Lung (tissue), 11 donors: ENCODE measurements at regions not wholly inside any gene's neighbourhood (a gene's known extent, or its start where the extent isn't known, plus 50 kb on each side); places are given as distances from the start of the nearest gene placed in this dataset.

Experiments used
- ATAC-seq: fragments of 200-7000 bp; cut with Tn5 transposase; one replicate; pipeline ENCODE4 v1.9.1; 2020; ENCODE audit warnings: moderate number of reproducible peaks; ENCODE audit not compliant: insufficient read depth, low FRiP score
- DNase-seq, 3 donors: peaks; one replicate each; pipeline ENCODE4 v3.0.0-alpha.2; 2013 to 2017
- H3K27ac ChIP-seq, 2 donors: one replicate each; pipeline ENCODE4 v1.5.1; 2013; ENCODE audit warnings: mild to moderate bottlenecking in 2 of 2, moderate library complexity in 2 of 2, control low read depth in 1 of 2, inconsistent platforms in 1 of 2, low read depth in 1 of 2, low read length in 1 of 2
- H3K27me3 ChIP-seq, 3 donors: one replicate each; pipeline ENCODE4 v1.5.1; 2013; ENCODE audit warnings: low read length in 2 of 3; ENCODE audit not compliant: control insufficient read depth in 3 of 3, insufficient read depth in 3 of 3
- H3K36me3 ChIP-seq, 4 donors: one replicate each; pipeline ENCODE4 v1.5.1; 2013; ENCODE audit warnings: low read length in 4 of 4, mild to moderate bottlenecking in 1 of 4, moderate library complexity in 1 of 4; ENCODE audit not compliant: control insufficient read depth in 4 of 4, insufficient read depth in 4 of 4
- H3K4me1 ChIP-seq, 5 donors: one replicate each; pipeline ENCODE4 v1.5.1; 2013; ENCODE audit warnings: low read length in 5 of 5, mild to moderate bottlenecking in 2 of 5, moderate library complexity in 1 of 5; ENCODE audit not compliant: control insufficient read depth in 5 of 5, insufficient read depth in 5 of 5
- H3K4me3 ChIP-seq: one replicate; pipeline ENCODE4 v1.5.1; 2013; ENCODE audit warnings: mild to moderate bottlenecking, control low read depth, moderate library complexity
- H3K9ac ChIP-seq, 2 donors: one replicate each; pipeline ENCODE4 v1.5.1; 2013; ENCODE audit warnings: low read length in 2 of 2, control low read depth in 1 of 2; ENCODE audit not compliant: insufficient read depth in 1 of 2
- H3K9me3 ChIP-seq, 4 donors: one replicate each; pipeline ENCODE4 v1.5.1; 2013; ENCODE audit warnings: low read length in 3 of 4, mild to moderate bottlenecking in 1 of 4, moderate library complexity in 1 of 4; ENCODE audit not compliant: control insufficient read depth in 4 of 4, insufficient read depth in 3 of 4
- WGBS, 2 donors: extraction: QIAGEN DNeasy Blood & Tissue Kit; methylation state at CpG; one replicate each; pipeline ENCODE4 v1.1.7; 2013; 5-methylcytosine and 5-hydroxymethylcytosine counted together
- TF ChIP-seq, protein P1 (sequence below): IDR thresholded peaks from 2 replicates; pipeline ENCODE4 v1.5.1; 2012; ENCODE audit warnings: mild to moderate bottlenecking; ENCODE audit errors: control extremely low read depth, extremely low read depth
- donor health status: control.
- donor health status: control.
- donor health status: Bipolar disorder and iron deficiency.
- donor health status: healthy.
- donor health status: DM: yes; HTN: yes; CAD: no.

DNA sequence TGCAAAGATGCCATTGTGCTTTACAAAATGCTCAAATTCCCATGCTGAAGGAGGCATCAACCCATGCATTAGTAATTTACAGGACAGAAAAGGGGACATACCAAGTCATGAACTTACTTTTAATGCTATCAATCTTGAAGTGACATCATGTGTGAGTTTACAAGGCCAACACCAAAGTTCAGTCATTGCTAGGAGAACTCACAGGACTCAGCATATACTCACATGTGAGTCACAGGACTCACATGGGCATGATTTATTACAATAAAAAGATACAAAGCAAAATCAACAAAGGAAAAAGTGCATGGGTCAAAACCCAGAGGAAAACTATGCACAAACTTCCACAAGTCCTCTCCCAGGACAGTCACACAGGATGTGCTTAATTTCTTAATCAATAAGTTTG lies 1656.0 kb downstream of the MRPL39 start:
- TF ChIP-seq, protein P1, sequence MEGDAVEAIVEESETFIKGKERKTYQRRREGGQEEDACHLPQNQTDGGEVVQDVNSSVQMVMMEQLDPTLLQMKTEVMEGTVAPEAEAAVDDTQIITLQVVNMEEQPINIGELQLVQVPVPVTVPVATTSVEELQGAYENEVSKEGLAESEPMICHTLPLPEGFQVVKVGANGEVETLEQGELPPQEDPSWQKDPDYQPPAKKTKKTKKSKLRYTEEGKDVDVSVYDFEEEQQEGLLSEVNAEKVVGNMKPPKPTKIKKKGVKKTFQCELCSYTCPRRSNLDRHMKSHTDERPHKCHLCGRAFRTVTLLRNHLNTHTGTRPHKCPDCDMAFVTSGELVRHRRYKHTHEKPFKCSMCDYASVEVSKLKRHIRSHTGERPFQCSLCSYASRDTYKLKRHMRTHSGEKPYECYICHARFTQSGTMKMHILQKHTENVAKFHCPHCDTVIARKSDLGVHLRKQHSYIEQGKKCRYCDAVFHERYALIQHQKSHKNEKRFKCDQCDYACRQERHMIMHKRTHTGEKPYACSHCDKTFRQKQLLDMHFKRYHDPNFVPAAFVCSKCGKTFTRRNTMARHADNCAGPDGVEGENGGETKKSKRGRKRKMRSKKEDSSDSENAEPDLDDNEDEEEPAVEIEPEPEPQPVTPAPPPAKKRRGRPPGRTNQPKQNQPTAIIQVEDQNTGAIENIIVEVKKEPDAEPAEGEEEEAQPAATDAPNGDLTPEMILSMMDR = no peak
- DNase-seq (no peak), ATAC-seq (no peak)
- H3K36me3 ChIP-seq = no peaks in the 10 kb centered on the region
- H3K4me1 ChIP-seq = peaks cover 0 to 2% (median 0%) of the 10 kb centered on the region in 5 donors
- H3K9me3 ChIP-seq = no peaks in the 10 kb centered on the region
- H3K27ac ChIP-seq = no peak overlapping the region
- no peak overlapping the region for H3K4me3 ChIP-seq
- no peaks in the 10 kb centered on the region for H3K27me3 ChIP-seq
- H3K9ac ChIP-seq = no peak overlapping the region

DNA sequence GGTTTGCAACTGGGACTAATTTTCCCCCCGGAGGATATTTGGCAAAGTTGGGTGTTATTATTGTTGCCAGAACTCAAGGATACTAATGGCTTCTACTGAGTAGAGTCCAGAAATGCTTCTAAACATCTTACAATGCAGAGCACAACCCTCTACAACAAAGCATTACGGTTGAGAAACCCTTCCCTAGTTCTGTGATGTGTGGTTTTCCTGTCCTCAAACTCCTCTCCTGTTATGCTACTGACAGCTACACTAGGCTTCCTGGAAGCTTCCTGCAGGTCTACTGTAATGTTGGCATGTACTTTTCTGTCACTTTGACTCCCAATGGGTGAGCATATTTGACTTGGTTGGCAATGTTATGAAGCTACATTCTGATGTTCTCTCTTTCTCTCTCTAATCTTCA lies 1656.9 kb downstream of the MRPL39 start:
- H3K9me3 ChIP-seq = no peaks in the 10 kb centered on the region
- 68 to 73% methylated on average over 2 of the region's 2 CpGs for WGBS, 2 donors

GRCh38 chr21:23949493-23949892 lies 1657.8 kb downstream of the MRPL39 start:
- Histone ChIP-seq H3K9ac (no peak overlapping the region), H3K27ac (no peak overlapping the region), H3K36me3 (no peaks in the 10 kb centered on the region), H3K4me3 (no peak overlapping the region), H3K27me3 (no peaks in the 10 kb centered on the region), H3K4me1 (peaks cover 0 to 2% (median 0%) of the 10 kb centered on the region in 5 donors), H3K9me3 (no peaks in the 10 kb centered on the region)
- ATAC-seq = no peak
- no peak for DNase-seq
- WGBS, 2 donors = 77 to 82% methylated on average over 2 of the region's 2 CpGs
- TF ChIP-seq, protein P1 = no peak

More for the DNA sequence above, 1656.9 kb downstream of the MRPL39 start:
- Histone ChIP-seq H3K27me3 (no peaks in the 10 kb centered on the region), H3K4me1 (peaks cover 0 to 2% (median 0%) of the 10 kb centered on the region in 5 donors), H3K4me3 (no peak overlapping the region), H3K36me3 (no peaks in the 10 kb centered on the region), H3K27ac (no peak overlapping the region), H3K9ac (no peak overlapping the region)
- DNase-seq (no peak), ATAC-seq (no peak)
- TF ChIP-seq, protein P1 = no peak

DNA sequence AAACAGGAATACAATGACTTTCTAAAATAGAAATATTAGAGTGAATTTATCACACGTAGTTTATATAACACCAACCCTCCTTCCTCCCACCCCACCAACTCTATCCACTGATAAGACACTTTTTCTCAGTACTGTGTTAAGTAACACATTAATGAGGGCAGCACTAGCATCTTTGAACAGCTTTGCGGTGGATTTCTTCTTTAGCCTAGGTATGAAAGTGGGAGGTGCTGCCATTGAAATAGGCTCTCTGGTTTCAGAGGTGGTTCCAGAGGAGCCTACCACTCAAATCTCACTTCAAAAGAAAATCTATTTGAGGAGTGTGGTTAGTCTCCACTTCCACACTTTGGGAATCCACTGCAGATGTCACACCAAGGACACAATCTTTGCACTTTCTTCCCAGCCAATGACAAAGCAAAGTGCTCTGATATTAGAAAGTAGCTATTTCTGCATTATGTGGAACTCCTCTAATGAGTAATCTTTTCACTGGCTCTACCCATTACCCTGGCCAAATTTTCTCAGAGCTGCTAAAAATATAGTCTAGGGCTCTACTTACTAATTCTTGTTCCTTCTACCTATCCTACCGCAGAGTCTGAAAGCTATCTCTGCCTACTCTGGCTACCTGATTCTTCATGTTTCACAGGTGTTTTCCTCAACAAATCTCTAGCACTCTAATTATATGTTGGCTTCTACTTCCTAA lies 1667.8 kb downstream of the MRPL39 start:
- 62 to 65% methylated on average over 3 of the region's 3 CpGs for WGBS, 2 donors
- H3K9ac ChIP-seq = no peak overlapping the region
- no peaks in the 10 kb centered on the region for H3K36me3 ChIP-seq
- no peak overlapping the region for H3K27ac ChIP-seq
- no peaks in the 10 kb centered on the region for H3K9me3 ChIP-seq
- no peak overlapping the region for H3K4me3 ChIP-seq
- no peak for ATAC-seq
- TF ChIP-seq, protein P1 = no peak
- H3K4me1 ChIP-seq = peaks cover 0 to 8% (median 0%) of the 10 kb centered on the region in 5 donors
- no peak for DNase-seq
- no peaks in the 10 kb centered on the region for H3K27me3 ChIP-seq
